ENCODE measurements at regions not wholly inside any gene's neighbourhood (a gene's known extent, or its start where the extent isn't known, plus 50 kb on each side); places are given as distances from the start of the nearest gene placed in this dataset.
"Not testable (repeated sequence)": the region's sequence is repeated elsewhere in the genome, so short reads cannot be mapped to it uniquely, and the experiment has no call there.

DNA sequence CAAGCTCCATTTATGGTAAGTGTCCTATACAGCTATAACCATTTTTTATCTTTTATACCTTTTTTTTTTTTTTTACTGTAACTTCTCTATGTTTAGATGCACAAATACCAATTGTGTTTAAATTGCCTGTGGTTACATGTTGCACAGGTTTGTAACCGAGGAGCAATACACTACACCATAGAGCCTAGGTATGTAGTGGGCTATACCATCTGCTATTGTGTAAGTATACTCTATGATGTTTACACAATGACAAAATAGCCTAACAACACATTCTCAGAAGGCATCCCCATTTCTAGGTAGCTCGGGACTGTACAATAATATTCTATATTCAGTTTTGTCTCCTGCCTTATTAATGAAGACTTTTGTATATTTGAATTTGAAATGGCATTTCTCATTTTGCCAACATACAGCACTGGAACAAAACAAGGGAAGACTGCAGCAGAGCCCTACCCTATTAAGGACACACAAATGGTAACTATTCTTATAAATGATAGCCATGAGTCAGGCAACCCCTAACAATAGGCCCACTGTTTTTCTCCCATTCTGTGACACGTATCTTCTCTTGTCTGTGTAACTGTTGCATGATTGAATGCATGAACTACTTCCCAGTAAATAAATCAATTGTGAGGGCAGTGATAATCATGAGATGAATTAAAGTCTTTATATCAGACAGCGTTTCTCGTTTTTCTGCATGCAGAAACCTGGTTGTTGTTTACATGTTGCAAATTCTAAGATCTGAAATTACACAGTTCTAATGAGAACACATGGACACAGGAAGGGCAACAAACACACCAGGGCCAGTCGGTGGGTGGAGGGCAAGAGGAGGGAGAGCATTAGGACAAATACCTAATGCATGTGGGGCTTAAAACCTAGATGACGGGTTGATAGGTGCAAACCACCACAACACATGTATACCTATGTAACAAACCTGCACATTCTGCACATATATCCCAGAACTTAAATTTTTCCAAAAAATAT lies 173.9 kb downstream of the EPM2A start:
- TF ChIP-seq, protein P1, sequence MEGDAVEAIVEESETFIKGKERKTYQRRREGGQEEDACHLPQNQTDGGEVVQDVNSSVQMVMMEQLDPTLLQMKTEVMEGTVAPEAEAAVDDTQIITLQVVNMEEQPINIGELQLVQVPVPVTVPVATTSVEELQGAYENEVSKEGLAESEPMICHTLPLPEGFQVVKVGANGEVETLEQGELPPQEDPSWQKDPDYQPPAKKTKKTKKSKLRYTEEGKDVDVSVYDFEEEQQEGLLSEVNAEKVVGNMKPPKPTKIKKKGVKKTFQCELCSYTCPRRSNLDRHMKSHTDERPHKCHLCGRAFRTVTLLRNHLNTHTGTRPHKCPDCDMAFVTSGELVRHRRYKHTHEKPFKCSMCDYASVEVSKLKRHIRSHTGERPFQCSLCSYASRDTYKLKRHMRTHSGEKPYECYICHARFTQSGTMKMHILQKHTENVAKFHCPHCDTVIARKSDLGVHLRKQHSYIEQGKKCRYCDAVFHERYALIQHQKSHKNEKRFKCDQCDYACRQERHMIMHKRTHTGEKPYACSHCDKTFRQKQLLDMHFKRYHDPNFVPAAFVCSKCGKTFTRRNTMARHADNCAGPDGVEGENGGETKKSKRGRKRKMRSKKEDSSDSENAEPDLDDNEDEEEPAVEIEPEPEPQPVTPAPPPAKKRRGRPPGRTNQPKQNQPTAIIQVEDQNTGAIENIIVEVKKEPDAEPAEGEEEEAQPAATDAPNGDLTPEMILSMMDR (IDR thresholded peaks at IDR 0.05) = no peak
- DNase-seq (ENCODE audit: low spot score in 2 of 2) = no peak
- H3K36me3 ChIP-seq = no peaks in the 10 kb centered on the region
- intact Hi-C loops (cut with DNase I) = no loop called here
- H3K9me3 ChIP-seq = no peaks in the 10 kb centered on the region
- H3K4me1 ChIP-seq = no peaks in the 10 kb centered on the region
- H3K27me3 ChIP-seq = no peaks in the 10 kb centered on the region
- H3K4me3 ChIP-seq = no peak overlapping the region
- H3K27ac ChIP-seq = no peak overlapping the region

DNA sequence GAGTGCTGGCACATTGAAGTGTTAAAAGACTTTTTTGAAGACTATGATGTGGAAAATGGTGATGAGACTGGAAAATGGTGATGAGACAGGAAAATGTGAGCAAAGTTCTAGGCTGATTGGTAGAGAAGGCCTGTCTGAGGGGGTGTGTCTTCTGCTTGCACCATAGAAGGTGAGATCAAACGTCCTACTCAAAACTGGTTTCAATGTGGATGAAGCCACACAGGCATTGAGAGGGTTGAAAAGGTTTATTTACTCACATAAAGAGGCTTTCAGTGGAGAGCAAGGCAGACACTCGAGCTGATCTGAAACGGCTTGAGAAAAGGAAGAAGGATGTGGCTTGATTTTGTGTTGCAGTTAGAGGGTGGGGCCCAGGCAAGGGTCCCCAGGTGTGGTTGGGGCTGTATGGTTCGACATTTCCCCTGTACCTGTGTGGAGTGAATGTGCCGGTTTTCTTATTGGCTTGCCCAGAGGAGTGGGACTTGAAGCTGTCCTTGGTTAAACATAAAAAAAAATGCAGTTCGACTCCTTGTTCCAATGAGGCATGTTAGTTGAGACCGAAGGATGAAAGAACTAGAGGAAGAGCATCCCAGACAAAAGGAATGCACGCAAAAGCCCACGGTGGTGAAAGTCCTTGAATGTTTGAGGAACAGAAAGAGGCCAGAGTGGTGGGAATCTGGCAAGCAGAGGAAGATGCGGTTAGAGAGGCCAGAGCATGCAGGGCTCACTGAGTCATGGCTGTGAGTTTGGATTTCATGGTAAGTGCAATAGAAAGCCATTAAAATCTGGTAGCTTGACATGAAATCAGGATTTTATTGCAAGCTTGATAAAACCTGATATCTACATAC lies 172.3 kb downstream of the EPM2A start:
- intact Hi-C loops (cut with DNase I) = no loop called here
- DNase-seq (ENCODE audit: low spot score in 2 of 2) = no peak
- H3K27ac ChIP-seq = no peak overlapping the region
- H3K27me3 ChIP-seq = no peaks in the 10 kb centered on the region
- no peaks in the 10 kb centered on the region for H3K9me3 ChIP-seq
- no peaks in the 10 kb centered on the region for H3K4me1 ChIP-seq
- H3K4me3 ChIP-seq = no peak overlapping the region
- H3K36me3 ChIP-seq = no peaks in the 10 kb centered on the region
- TF ChIP-seq, protein P1 (IDR thresholded peaks at IDR 0.05) = no peak

GRCh38 chr6:145564553-145564952 lies 170.8 kb downstream of the EPM2A start:
- Histone ChIP-seq H3K4me3 (no peak overlapping the region), H3K9me3 (no peaks in the 10 kb centered on the region), H3K27ac (no peak overlapping the region), H3K36me3 (no peaks in the 10 kb centered on the region), H3K4me1 (no peaks in the 10 kb centered on the region), H3K27me3 (no peaks in the 10 kb centered on the region)
- no peak for DNase-seq (ENCODE audit: low spot score in 2 of 2)
- intact Hi-C loops (cut with DNase I) = no loop called here
- TF ChIP-seq, protein P1 (IDR thresholded peaks at IDR 0.05) = no peak

DNA sequence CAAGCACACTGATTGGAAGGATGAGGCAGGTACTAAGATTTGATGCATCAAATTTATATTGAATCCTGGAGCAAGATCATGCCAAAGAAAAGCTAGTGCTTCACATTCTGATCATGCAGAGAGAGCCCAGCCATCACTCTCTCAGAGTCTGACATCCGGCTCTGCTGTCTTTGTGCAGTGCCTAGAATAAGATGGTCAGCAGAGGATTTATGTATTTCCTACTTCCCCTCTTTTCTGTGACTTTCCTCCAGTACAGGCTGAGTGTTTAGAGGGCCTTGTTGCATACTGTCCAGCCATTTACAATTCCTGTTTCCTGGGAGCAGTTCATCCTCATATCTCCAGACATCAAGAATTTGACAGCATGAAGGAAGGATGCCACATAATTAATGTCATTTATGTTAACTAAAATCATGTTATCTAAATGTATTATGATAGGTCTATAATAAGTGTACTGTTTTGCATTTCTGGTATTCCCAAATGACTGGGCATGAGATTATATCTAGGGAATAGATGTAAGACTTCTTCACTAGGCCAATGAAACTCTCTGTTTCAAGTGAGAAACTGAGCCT lies 167.6 kb downstream of the EPM2A start:
- Histone ChIP-seq H3K9me3 (no peaks in the 10 kb centered on the region), H3K4me3 (no peak overlapping the region), H3K36me3 (no peaks in the 10 kb centered on the region), H3K27me3 (no peaks in the 10 kb centered on the region), H3K4me1 (no peaks in the 10 kb centered on the region), H3K27ac (no peak overlapping the region)
- intact Hi-C loops (cut with DNase I) = no loop called here
- no peak for DNase-seq (ENCODE audit: low spot score in 2 of 2)
- TF ChIP-seq, protein P1 (IDR thresholded peaks at IDR 0.05) = no peak

DNA sequence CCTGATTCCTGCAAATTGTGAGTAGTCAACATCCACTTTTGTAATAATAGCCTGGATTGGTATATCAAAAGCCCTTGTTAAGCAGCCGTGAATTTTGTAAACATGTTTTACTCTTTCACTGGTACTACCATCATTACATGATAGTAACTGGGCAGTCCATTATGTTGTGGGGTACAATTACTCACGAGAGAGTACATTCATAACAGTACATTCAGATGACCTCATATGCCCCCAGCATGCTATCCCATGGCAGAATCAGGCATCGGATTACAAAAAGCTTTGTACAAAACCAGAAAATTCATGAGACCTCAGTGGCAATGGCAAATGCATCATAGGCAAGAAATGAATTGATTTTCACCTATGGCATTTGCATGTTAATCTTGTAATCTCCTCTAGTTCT lies 166.2 kb downstream of the EPM2A start:
- Histone ChIP-seq H3K27me3 (no peaks in the 10 kb centered on the region), H3K36me3 (no peaks in the 10 kb centered on the region), H3K27ac (no peak overlapping the region), H3K9me3 (peaks cover 0 to 8% of the 10 kb centered on the region in 2 donors), H3K4me1 (no peaks in the 10 kb centered on the region), H3K4me3 (no peak overlapping the region)
- DNase-seq (ENCODE audit: low spot score in 2 of 2) = no peak
- TF ChIP-seq, protein P1 (IDR thresholded peaks at IDR 0.05) = no peak
- intact Hi-C loops (cut with DNase I) = no loop called here

GRCh38 chr6:145570336-145570735 lies 165.0 kb downstream of the EPM2A start:
- H3K4me3 ChIP-seq; H3K4me1 ChIP-seq; H3K27ac ChIP-seq; intact Hi-C loops (cut with DNase I); H3K27me3 ChIP-seq; H3K36me3 ChIP-seq; DNase-seq (ENCODE audit: low spot score in 2 of 2): not testable (repeated sequence)
- peaks cover 0 to 17% of the 10 kb centered on the region in 2 donors for H3K9me3 ChIP-seq

DNA sequence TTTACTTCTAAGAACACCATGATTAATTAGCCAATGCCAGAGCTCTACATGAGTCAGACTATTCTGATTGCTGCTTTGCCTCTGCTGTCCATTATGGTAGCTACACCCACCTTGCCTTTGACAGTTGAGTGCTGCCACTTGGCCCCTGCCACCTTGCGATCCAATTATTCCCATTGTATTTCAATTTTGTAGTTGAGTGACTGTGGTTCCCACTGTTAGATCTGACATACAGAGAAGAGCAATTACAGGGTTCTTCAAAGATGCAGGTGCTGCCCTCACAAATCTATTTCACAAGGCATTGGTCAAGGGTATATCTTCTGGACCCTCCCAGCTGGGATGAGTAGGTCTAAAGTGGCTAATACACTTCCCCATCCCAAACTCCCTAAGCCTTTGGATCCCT lies 161.1 kb downstream of the EPM2A start:
- intact Hi-C loops (cut with DNase I); H3K27ac ChIP-seq; H3K27me3 ChIP-seq; H3K36me3 ChIP-seq; H3K4me1 ChIP-seq; DNase-seq (ENCODE audit: low spot score in 2 of 2); H3K4me3 ChIP-seq: not testable (repeated sequence)
- peaks cover 14 to 27% of the 10 kb centered on the region in 2 donors for H3K9me3 ChIP-seq

Data from ascending aorta (tissue), 2 donors.